HFF-Myc (cell line): ENCODE measurements at regions not wholly inside any gene's neighbourhood (a gene's known extent, or its start where the extent isn't known, plus 50 kb on each side); places are given as distances from the start of the nearest gene placed in this dataset.
A peak's percentile ranks its signal among the peaks of the same experiment; 100 is the strongest.

Source experiments
- DNase-seq: peaks from one replicate; pipeline ENCODE4 v3.0.0-alpha.2; 2011; ENCODE audit warnings: low read depth; ENCODE audit errors: extremely low read depth
- H3K4me3 ChIP-seq: replicated peaks from 2 replicates; pipeline ENCODE4 v1.5.1; 2011; ENCODE audit warnings: low read depth, mild to moderate bottlenecking, control low read depth, low read length
- TF ChIP-seq, protein P1 (sequence below): IDR thresholded peaks from 2 replicates; pipeline ENCODE4 v1.5.1; 2012; ENCODE audit warnings: mild to moderate bottlenecking, low read depth, low read length, control low read depth; ENCODE audit errors: missing control alignments

DNA sequence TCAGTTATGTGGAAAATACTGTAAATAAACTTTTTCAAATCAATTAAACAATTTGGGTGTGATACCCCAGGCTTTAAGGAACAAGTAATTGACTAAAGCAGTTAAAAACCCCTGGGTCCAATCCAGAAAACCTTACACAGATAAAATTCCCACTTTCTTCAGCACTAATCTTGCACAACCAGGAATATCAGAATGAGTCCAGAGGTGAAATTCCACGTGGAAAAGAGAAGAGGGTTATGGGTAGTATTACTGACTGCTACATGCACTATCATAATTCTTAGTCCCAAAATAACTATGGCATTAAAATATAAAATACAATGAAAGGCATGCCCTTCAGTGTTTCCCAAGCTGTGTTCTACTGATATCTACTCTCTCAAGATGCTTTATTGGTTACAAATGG, 135.7 kb upstream of the STEAP4 start:
- DNase-seq = no peak
- H3K4me3 ChIP-seq = no peak overlapping the region
- TF ChIP-seq, protein P1, sequence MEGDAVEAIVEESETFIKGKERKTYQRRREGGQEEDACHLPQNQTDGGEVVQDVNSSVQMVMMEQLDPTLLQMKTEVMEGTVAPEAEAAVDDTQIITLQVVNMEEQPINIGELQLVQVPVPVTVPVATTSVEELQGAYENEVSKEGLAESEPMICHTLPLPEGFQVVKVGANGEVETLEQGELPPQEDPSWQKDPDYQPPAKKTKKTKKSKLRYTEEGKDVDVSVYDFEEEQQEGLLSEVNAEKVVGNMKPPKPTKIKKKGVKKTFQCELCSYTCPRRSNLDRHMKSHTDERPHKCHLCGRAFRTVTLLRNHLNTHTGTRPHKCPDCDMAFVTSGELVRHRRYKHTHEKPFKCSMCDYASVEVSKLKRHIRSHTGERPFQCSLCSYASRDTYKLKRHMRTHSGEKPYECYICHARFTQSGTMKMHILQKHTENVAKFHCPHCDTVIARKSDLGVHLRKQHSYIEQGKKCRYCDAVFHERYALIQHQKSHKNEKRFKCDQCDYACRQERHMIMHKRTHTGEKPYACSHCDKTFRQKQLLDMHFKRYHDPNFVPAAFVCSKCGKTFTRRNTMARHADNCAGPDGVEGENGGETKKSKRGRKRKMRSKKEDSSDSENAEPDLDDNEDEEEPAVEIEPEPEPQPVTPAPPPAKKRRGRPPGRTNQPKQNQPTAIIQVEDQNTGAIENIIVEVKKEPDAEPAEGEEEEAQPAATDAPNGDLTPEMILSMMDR = no peak

- no peak for DNase-seq
- TF ChIP-seq, protein P1 = no peak
- no peak overlapping the region for H3K4me3 ChIP-seq
These were observed 130.4 kb upstream of the STEAP4 start for GRCh38 chr7:88437132-88437531.

DNA sequence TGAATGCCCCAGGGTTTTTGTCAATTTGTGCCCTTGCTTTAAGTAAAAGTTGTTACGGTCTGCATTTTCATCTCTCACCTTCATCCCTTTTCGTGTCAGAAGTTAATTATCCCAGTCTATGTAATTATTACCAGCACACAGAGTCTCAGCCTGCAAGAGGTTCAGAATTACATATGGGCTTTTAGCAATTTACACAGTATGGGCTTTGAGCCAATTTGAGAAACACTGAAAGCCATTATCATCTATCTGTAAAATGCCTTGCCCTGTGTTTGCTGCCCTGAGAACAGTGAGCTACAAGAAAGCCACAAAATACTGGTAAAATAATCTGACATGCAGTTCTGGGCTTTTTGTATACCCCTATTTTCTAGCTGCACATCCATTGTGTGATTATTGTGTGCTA, 125.6 kb upstream of the STEAP4 start:
- H3K4me3 ChIP-seq = no peak overlapping the region
- no peak for DNase-seq
- TF ChIP-seq, protein P1 = no peak

DNA sequence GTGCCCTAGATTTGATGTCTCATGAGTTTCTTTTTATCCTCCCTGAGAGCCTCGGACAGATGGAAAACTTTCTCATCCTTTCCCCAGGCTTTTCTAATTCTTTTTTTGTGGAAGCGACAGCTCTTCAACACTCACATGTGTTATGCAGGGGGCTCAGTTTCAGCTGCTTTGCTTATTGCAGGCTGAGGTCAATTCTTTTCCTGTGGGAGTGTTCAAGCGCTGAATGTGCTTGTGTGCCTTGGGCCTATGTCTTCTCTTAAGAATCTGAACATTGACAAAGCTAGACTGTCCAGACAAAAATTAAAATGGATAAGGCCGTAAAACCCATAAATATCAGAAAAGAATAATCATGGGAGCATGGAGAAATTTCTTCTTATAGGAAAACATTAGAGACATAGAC, 125.2 kb upstream of the STEAP4 start:
- DNase-seq = no peak
- TF ChIP-seq, protein P1 = no peak
- H3K4me3 ChIP-seq = no peak overlapping the region

GRCh38 chr7:88429382-88429781, 122.7 kb upstream of the STEAP4 start:
- TF ChIP-seq, protein P1 = no peak
- DNase-seq = no peak
- no peak overlapping the region for H3K4me3 ChIP-seq

DNA sequence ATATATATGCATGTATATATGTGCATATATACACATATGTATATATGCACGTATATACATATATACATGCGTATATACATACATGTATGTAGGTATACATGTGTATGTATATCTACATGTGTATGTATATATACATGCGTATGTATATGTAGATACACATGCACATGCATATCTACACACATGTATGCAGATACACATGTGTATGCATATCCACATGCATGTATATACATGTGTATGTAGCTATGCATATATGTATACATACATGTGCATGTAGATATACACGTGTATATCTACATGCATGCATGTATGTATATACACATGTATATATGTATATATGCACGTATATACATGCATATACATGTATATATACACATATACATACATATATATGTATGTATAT, 95.8 kb upstream of the STEAP4 start:
- TF ChIP-seq, protein P1 = no peak
- DNase-seq = no peak
- no peak overlapping the region for H3K4me3 ChIP-seq

DNA sequence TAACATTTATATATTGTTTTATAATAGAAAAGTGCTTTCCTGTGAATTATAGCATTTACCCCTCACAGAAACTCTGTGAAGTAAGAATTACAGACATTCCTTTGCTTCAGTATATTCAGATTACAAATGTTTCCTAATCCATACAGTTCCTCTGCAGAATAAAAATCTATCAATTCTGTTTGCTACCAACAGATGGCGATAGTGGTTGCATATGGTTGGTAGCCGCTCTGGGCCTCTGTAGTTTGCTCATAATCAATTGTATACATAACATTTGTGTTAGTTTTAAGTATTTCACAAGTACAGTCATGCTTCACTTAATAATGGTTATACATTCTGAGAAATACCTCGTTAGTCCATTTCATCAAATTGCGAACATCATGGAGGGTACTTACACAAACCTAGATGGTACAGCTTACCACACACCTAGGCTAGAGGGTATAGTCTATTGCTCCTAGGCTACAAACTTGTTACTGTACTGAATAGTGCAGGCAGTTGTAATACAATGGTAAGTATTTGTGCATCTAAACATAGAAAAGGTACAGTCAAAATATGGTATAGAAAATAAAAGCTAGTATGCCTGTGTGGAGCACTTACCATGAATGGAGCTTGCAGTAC, 94.4 kb upstream of the STEAP4 start:
- TF ChIP-seq, protein P1 = peak; percentile 26
- no peak for DNase-seq
- H3K4me3 ChIP-seq = no peak overlapping the region
